Endothelial cell (in vitro differentiated cells): ENCODE measurements at regions not wholly inside any gene's neighbourhood (a gene's known extent, or its start where the extent isn't known, plus 50 kb on each side); places are given as distances from the start of the nearest gene placed in this dataset.

Experiments used
- DNase-seq: peaks from one replicate; pipeline ENCODE4 v3.0.0; 2021; ENCODE audit warnings: low spot score
- H3K27ac Mint-ChIP-seq: one replicate; pipeline ENCODE4 v1.8.0; 2021; ENCODE audit warnings: mixed read lengths, inconsistent platforms; ENCODE audit not compliant: unreplicated experiment
- H3K27me3 Mint-ChIP-seq: one replicate; pipeline ENCODE4 v1.8.0; 2021; ENCODE audit warnings: mild to moderate bottlenecking, moderate library complexity, mixed read lengths, inconsistent platforms; ENCODE audit not compliant: unreplicated experiment
- H3K36me3 Mint-ChIP-seq: one replicate; pipeline ENCODE4 v1.8.0; 2021; ENCODE audit warnings: mild to moderate bottlenecking, low read depth, mixed read lengths, inconsistent platforms; ENCODE audit not compliant: unreplicated experiment
- H3K4me1 Mint-ChIP-seq: one replicate; pipeline ENCODE4 v1.8.0; 2021; ENCODE audit warnings: mild to moderate bottlenecking, mixed read lengths, inconsistent platforms; ENCODE audit not compliant: unreplicated experiment
- H3K4me3 Mint-ChIP-seq: one replicate; pipeline ENCODE4 v1.8.0; 2021; ENCODE audit warnings: mild to moderate bottlenecking, mixed read lengths, inconsistent platforms; ENCODE audit not compliant: unreplicated experiment
- H3K9me3 Mint-ChIP-seq: one replicate; pipeline ENCODE4 v1.8.0; 2021; ENCODE audit warnings: mixed read lengths, inconsistent platforms; ENCODE audit not compliant: unreplicated experiment
- CTCF ChIP-seq: fragments of 200-600 bp; sonication (generic); IDR thresholded peaks from one replicate; pipeline ENCODE4 v1.5.0; 2021; ENCODE audit warnings: antibody characterized with exemption; ENCODE audit not compliant: unreplicated experiment

GRCh38 chr1:95699149-95699953 is 465.3 kb downstream of the RWDD3 start:
- no peak for TF ChIP-seq CTCF
- Mint-ChIP-seq H3K4me1 (no peaks in the 10 kb centered on the region), H3K9me3 (no peaks in the 10 kb centered on the region), H3K36me3 (peaks cover 5% of the 10 kb centered on the region), H3K27me3 (peaks cover 2% of the 10 kb centered on the region), H3K4me3 (no peak overlapping the region), H3K27ac (no peak overlapping the region)
- DNase-seq: no peak

GRCh38 chr1:95701450-95702173 is 467.6 kb downstream of the RWDD3 start:
- TF ChIP-seq CTCF: no peak
- Mint-ChIP-seq H3K9me3 (no peaks in the 10 kb centered on the region), H3K36me3 (peaks cover 5% of the 10 kb centered on the region), H3K4me3 (no peak overlapping the region), H3K27me3 (peaks cover 2% of the 10 kb centered on the region), H3K27ac (no peak overlapping the region), H3K4me1 (no peaks in the 10 kb centered on the region)
- DNase-seq: no peak

GRCh38 chr1:95703046-95703445 is 469.0 kb downstream of the RWDD3 start:
- H3K27ac Mint-ChIP-seq: no peak overlapping the region
- no peak for TF ChIP-seq CTCF
- no peaks in the 10 kb centered on the region for H3K9me3 Mint-ChIP-seq
- H3K36me3 Mint-ChIP-seq: peaks cover 5% of the 10 kb centered on the region
- no peak for DNase-seq
- no peaks in the 10 kb centered on the region for H3K4me1 Mint-ChIP-seq
- no peak overlapping the region for H3K4me3 Mint-ChIP-seq
- H3K27me3 Mint-ChIP-seq: peaks cover 2% of the 10 kb centered on the region

- no peak overlapping the region for H3K4me3 Mint-ChIP-seq
- no peak for DNase-seq
These were observed 482.1 kb downstream of the RWDD3 start for GRCh38 chr1:95716097-95716496.

More at GRCh38 chr1:95716097-95716496, 482.1 kb downstream of the RWDD3 start:
- H3K9me3 Mint-ChIP-seq: no peaks in the 10 kb centered on the region
- H3K36me3 Mint-ChIP-seq: no peaks in the 10 kb centered on the region
- no peak for TF ChIP-seq CTCF
- H3K27ac Mint-ChIP-seq: no peak overlapping the region
- H3K4me1 Mint-ChIP-seq: no peaks in the 10 kb centered on the region
- H3K27me3 Mint-ChIP-seq: no peaks in the 10 kb centered on the region
